ENCODE measurements at regions not wholly inside any gene's neighbourhood (a gene's known extent, or its start where the extent isn't known, plus 50 kb on each side); places are given as distances from the start of the nearest gene placed in this dataset.

DNA sequence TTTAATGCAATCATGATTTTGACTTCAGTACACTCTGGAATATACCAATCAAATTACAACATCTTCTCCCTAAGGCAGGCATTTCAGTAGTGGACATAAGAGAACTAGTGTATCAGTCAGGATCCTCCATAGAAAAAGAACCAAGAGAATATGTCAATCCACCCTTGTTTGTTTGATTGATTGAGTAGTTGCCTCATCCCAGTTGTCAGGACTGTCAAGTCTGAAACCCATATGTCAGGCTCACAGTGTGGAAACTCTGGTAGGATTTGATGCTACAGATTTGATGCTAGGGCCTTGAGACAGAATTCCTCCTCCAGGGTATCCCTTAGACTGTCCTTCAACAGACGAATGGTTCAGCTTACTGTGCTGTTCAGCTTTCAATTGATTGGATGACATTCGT, 375.0 kb downstream of the ETS1 start:
- no peak for DNase-seq

DNA sequence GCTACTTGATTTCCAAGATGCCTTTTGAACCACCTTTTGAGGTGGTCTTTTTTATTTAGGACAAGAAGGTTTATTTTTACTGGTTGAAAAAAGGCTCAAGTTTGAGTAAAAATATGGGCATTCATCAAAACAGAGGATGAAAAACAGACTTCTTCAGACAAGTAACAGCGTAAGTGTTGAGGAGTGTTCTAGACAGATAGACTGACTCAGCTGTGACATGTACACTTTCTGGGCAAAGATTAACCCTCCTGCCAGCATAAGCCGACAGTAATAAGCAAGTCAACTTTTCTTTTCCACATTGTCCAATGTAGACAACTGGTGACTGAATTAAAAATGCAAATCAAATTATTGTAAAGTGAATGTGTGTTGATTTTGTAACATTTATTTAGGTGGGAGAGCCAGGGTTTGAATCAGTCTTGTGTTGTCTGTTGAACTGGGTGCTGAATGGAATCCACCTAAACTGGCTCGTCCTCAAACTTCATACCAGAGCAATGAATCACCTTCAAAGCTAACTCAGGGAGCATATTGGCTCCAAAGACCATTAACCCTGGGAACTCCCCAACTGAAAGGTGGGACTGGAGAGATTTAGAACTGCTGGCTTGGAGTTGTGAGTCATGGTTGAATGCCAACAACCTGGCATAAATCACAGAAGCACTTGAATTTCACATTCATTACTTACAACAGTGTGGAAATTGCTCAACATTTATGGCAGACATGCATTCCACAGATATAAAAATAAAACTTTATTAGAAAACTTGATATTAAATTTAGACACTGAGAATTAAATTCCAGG, 377.0 kb downstream of the ETS1 start:
- DNase-seq: peak; percentile 20

DNA sequence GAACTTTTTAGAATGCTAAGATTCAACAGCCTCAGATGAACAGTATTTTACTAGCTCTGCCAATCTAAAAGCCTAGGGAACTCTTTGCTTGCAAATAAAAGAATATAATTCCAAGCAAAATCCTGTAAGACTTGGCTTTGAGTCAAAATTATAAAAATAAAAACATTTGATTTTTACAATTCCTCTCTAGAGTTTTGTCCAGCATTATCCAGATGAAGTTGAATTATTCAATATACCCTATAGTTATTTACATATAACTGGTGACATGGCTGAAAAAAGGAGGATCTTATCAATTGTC, 378.3 kb downstream of the ETS1 start:
- no peak for DNase-seq

DNA sequence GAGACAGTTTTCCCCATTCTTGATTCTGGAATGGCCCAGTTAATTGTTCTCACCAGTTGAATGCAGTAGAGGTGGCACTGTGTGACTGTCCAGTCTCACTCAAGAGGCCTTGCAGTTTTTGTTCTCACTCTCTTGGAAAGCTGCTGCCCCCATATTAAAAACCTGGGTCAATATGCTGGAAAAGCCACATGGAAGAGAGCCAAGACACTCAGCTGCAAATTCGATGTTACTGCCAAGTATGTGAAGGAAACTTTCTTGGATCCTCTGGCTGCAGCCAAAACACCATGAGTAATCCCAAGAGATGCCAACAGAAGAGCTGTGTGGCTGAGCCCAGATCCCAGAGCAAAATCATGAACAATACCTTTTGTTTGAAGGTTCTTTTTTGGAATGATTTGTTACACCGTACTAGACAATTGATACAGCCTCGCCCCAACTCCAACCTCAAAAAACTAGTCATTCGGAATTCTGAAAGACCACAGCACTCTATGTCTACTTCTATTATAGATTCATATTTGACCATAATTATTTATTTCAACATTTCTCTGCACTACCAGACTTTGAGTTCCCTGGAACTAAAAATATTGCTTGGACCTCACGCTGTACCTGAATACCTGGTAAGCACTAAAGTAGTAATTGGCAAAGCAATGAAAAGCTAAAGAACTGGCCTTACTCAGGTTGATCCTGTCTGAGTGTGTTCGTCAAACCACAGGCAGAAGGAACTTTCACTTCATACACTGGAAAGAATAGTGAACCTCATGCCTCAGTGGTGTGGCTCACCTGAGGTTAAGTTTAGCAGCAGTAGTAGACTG, 378.8 kb downstream of the ETS1 start:
- peak; percentile 40 for DNase-seq

DNA sequence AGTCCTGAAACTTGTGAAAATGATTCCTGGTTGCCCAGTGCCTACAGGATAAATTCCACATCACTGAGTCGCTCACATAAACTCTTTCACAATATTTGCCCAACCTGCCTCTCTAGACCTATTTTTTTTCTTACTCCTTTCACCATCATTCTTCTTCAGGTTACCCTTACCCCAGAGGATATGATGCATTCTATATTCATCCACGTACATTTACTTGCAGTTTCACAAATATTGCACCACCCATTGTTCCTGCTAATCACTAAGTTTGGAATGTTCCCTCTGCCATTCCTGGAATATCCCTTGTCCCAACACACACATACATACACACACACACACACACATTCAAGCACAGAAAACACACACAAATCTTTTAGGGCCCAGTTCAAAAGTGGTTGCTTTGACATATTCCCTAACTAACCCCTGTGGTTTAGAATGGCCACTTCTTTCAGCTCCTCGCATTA, 379.5 kb downstream of the ETS1 start:
- DNase-seq: peak; percentile 19

DNA sequence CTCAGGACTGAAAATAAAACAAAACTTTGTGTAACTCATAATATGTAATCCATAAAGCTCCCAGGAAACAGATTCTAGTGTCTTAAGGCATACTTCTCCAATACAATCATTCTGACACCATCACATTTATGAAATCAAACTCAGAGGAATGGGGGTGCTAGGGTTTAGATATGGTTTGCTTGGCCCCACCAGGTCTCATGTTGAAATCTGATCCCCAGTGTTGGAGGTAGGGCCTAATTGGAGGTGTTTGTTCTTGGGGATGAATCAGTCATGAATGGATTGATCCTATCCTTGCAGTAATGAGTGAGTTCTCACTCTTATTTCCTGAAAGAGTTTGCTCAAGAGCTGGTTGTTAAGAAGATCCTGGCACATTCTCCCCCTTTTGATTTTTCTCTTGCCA, 380.9 kb downstream of the ETS1 start:
- DNase-seq: no peak

DNA sequence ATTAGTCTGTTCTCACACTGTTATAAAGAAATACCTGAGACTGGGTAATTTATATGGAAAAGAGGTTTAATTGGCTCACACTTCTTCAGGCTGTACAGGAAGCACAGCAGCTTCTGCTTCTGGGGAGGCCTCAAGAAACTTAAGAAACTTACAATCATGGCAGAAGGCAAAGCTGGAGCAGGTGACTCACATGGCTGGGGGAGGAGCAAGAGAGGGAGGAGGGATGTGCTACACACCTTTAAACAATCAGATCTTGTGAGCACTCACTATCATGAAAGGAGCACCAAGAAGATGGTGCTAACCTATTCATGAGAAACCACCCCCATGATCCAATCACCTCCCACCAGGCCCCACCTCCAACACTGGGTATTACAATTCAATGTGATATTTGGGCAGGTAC, 381.6 kb downstream of the ETS1 start:
- no peak for DNase-seq

DNA sequence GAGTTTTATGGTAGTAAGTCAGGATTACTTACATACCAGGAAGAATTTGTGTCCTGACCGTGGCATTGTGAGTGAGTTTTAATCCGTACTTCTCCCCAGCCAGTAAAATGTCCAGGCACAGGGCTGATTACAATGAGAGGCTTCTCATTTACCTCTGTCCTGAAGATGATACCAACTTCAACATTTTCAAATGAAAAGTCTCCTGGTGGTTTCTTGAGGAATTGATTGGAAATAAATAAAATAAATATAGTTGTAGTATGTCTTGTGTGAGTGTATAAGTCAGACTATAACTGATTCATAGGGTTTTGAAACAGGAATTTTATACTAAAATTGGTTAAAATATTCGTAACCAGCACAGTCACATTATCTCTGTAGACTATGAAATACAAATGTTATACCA, 382.5 kb downstream of the ETS1 start:
- no peak for DNase-seq

DNA sequence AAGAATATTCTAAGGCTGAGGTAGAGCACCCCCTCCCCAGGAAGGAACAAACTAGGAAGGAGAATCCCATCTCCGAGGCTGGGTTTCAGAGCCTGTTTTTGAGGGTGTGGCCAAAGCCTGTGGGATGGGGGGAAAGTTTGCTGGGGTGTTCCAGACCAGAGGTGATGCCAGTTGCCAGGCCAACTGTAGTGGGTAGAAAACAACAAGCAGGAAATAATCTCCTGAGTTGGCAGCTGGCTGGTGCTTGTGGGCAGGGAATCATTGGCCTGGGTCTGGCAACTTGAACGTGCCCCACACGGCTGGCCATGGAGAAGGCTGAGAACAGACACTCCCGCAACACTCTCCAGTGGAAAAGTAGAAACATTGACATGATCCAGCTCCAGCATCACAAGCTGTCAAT, 385.6 kb downstream of the ETS1 start:
- no peak for DNase-seq

DNA sequence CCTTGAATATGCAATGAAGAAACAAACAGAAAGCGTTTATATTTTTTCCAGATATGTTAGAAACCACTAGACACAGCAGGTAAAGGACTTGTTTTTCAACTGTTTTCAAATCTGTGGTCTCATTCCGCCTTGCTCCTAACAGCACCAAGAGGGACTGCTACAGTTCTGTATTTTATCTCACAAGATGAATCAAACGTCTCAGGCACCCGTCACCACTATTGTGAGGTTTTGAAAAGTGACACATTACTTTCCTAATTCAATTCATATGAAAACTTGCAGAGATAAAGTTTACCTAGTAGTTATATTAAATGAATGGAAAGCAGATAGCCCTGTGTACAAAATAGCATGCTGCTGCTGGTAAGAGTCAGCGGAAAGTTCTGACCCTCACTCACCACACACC, 386.3 kb downstream of the ETS1 start:
- no peak for DNase-seq

DNA sequence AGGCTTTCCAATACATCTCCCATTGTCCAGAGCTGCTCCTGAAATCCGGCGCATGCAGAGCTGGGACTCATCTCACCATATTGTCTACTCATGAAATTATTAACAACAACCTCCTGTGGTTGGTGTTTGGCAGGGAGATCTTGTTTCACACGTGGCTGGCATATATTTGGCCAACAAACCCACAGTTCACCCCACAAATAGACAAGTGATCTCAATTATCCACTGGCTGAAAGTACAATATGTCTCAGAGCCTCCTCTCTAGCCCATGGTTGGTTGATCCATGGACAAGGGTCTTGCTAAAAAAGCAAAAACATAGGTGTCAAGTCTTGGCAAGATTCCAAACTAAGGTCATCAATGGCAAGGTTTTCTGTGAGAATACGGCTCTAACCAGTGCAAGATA, 386.9 kb downstream of the ETS1 start:
- DNase-seq: no peak

DNA sequence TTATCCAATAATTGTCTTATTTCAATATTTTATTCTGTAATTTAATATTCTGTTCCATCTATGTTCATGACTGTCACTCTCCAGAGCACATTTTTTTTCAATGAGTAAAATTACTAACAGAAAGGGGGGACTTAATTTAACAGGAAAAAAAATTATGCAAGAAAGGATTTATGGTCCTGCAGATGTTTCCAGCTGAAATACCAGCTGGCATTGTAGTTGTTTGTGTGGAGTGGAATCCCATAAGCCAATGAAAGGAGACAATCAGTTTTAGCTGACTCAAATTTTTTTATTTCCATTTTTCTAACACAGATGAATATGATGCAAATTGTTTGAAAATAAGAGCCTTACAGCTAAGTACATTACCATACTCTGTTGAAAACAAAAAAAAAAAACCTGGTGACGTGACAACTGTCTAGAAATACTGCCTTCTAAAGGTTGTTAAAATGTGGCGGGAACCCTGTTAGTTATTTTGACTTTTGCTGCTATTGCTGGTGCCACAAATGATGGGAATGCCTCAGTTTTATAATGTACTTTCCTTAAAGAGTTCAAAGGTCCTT, 389.1 kb downstream of the ETS1 start:
- DNase-seq: no peak

DNA sequence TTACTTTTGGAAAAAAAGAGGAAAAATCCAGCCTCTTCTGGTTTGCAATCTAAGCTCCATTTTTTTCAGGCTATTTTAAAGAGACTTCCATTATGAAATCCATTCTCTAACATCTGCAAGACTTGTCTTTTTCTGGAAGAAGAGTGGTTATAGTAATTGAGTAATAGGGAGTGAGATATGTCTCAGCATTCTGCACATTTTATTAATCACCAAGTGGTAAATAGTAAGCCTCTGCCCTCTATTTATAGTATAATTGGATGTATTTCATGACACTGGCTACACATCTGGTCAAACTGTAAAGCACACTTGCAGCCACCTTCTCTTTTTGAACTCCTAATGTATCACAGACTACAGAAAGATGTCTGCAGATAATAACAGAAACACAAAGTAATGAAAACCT, 391.1 kb downstream of the ETS1 start:
- DNase-seq: no peak

DNA sequence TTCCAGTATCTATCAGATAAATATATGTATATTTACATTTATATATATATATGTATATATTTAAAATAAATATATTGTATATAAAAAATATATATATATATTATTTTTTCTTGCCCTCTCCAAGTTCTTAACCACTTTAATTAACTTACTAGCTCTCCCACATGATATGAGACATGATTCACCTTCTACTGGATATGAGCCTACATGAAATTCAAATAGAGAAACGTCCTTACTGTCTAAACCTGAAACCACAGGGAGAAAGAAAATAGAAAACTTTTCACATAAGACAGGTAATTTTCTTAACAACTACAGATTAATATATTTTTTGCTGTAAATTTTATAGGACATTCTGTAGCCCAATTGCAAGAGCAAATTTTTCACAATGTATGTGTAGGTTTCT, 391.6 kb downstream of the ETS1 start:
- no peak for DNase-seq

DNA sequence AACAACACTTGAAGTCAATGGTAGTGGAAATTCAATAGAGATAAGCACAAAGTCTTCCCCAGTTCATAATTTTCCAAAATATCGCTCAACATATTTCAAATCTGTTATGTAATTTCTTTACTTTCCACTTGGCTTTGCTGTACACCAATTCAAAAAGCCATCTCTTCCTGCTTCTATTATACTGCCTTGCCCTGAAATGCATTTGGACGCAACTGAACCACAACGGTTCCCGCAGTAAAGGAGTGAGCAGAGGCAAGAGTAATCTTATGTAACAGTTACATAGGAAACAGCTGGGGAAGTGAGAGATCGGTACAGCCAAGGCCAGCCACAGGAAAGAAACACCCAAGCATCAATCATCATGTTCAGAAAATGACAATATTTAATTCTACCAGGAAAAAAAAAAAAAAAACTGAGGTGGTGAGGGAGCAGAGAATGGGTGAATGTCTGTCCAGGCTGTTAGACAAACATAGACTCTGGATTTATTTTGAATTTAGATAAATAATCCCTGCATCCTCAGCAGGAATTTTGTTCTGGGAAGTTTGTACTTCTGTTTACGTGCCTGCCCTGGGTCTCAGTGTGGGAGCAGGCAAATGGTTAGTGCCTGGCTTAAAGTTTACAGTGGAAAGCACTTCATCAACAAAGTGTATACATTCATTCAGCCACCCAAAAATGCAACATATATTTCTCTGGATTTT, 392.2 kb downstream of the ETS1 start:
- DNase-seq: no peak

DNA sequence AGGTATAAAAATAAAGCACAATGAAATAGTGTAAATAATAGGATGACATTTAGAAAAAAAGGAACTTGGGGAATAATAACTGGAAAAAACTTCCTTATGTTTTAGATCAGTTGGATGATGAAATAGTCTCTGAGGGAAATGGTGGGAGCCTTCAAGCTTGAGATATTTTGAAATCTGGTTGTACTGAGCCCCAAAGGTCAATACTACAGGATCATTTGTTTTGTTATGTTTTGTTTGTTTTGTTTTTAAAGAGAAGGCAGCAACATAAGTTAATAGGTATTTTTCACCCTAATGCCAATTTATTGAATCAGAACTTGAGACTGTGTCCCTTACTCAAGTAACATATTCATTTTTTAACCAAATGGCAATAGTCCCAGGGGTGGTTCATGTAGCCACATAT, 393.1 kb downstream of the ETS1 start:
- DNase-seq: no peak

DNA sequence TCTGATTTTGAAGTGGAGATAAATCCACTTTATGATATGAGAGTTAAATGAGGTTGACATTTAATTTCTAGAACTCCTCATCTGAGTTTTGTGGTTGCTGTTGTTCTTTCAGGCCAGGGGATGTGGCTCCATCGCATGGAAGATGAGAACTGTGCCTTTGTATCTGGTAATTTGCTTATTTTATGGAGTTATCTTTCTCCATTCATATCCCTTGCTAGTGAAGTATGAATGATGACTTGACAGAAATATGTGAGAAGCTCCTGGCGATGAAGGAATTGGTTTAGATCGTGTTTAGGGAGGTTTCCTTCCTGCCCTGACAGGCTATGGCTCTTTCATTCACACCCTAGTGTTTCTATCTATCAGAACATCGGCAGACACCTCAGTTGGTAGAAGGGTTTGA, 393.7 kb downstream of the ETS1 start:
- DNase-seq: no peak

DNA sequence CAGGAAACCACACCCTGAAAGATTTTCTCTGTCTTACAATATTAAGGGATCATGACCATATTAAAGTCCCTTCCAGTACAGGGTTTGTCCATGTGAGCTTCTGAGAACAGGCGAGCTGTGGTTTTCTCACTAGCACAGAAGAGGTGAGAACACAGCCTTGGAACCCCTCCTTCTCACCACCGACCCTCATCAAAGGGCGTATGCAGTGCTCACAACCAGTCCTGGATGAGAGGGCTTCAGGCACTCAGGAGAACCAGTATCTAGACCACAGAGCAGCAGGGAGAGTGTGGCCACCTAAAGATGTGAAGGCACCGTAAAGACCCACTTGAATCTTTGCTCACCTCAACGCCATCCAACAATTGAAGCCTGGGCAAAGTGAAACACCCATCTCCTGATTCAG, 397.0 kb downstream of the ETS1 start:
- DNase-seq: no peak

DNA sequence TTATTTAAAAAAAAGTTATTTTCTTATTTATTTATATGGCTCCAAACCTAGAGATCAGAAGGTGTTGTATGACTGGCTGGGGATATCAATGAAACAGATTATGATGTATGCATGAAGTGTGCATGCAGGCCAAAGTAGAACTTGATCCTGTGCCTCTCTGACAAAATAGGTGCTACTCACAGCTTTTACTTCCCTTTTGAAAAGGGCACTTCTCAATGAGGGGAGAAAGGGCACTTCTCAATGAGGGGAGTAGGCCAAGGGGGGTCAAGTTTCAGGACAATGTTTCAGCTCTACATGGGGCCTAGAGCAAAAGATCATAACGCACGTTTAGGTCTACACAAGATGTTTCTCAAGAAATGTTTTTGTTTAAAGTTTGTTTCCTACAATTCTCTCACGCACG, 397.5 kb downstream of the ETS1 start:
- no peak for DNase-seq

DNA sequence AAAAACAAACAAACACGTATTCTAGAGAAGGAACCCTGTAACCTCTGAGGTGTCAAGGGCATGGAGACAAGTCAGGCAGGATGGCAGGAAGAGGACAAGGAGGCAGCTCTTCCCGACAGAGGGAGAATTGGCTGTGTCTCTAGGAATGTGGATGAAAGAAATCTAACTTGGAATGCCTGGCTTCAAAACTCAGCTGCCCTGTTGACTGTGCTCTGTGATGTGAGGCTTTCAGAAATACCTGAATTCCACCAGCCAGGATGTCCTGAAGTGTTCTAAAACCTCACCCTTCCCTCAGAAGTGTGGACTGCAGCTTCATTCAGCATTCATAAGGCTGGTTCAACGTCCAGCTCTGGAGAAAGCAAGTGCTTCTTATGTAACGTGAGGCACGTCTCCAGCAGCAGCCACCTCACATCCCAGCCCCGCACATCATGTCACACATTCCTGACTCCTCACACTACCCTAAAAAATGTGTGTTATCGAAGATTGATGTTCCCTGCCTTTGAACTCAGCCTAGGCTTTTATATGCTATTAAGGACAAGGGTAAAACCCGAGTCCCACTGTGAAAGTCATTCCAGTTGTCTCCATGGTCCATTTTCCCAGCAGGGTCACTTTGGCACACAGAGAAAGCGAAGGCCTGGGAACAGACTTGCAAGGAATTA, 398.9 kb downstream of the ETS1 start:
- no peak for DNase-seq

DNA sequence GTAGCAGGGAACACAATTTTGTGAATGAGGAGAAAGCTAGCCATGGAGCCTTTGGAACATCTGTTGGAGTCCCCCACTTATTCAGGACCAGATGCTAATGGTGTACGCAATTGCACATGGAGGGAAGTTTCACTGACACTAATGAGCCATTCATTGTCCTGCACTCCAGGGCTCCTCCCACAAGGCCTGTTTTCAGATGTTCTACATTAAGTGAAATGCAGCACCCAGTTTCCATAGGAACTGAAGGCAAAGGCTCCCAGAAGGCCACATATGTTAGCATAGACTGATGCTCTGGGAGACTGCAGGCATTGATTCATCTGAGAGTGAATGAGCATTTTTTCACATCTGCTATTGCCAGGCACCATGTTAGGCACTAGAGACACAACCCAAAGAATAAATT, 399.5 kb downstream of the ETS1 start:
- no peak for DNase-seq

DNA sequence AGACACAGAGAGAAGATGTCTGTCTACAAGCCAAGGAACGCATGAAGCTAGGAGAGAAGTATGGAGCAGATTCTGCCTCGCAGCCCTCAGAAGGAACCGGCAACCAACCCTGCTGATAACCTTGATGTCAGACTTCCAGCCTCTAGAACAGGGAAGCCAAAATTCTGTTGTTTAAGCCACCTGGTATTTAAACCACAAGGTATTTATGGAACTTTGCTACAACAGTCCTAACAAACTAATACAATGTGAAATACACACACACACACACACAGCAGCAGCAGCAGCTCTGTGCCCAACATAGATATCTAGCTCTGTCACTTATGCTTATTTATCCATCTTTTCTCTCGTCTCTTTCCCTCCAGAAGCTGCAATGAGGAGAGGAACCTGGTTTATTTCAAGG, 400.0 kb downstream of the ETS1 start:
- DNase-seq: no peak

DNA sequence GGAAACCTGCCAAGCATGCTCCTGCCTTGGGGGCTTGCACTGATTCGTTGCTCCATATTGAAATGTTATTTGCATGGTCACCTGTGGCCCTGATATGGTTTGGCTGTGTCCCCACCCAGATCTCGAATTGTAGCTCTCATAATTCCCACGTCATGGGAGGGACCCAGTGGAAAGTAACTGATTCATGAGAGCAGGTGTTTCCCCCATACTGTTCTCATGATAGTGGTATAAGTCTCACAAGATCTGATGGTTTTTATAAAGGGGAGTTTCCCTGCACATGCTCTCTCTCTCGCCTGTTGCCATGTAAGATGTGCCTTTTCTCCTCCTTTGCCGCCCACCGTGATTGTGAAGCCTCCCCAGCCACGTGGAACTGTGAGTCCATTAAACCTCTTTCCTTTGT, 402.4 kb downstream of the ETS1 start:
- DNase-seq: no peak

Measured in T1000 (cell line).